ENCODE measurements at regions not wholly inside any gene's neighbourhood (a gene's known extent, or its start where the extent isn't known, plus 50 kb on each side); places are given as distances from the start of the nearest gene placed in this dataset.
A peak's percentile ranks its signal among the peaks of the same experiment; 100 is the strongest.

DNA sequence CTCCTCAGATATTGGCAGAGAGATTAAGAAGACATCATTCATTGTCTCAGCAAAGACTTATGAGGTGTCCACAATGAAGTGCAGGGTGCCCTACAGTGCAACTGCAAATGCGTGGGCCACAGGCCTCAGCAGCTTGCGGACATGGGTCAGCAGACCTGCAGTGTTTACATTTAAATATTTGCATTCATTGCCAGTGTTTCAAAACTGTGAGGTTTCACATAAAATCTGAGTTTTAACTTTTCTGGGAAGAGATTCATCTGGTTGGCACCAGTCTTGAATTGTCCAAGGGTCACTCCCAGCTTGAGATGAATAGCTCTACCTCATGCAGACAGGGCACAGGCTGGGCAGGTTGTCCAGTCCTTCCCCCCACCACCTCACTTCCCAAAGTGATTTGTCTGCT lies 286.8 kb upstream of the DUSP10 start:
- intact Hi-C loops (cut with DNase I; ENCODE audit: low total_unique reads), result no loop called here

DNA sequence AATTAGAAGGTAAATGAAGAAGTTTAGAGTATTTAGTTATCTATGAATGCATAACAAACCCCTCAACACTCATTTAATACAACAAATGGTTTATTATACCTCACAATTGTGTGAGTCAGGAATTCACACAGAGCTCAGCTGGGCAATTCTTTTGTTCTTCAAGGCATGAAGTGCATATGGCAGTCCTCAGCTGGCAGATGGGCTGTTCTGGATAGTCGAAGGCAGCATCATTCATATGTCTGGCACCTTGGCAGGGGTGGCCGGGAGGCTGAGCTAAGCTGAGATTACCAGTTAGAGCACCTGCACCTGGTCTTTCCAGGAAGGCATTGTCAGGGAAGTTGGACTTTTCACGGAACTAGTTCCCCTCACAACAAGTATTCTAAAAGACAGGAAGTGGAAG lies 286.2 kb upstream of the DUSP10 start:
- Histone ChIP-seq H3K4me1 (peaks cover 0 to 13% of the 10 kb centered on the region in 2 donors), H3K27ac (no peak overlapping the region), H3K36me3 (no peaks in the 10 kb centered on the region), H3K9me3 (no peaks in the 10 kb centered on the region), H3K27me3 (no peaks in the 10 kb centered on the region), H3K4me3 (no peak overlapping the region)
- no peak for TF ChIP-seq POLR2A (IDR thresholded peaks at IDR 0.05)
- no peak for TF ChIP-seq CTCF (IDR thresholded peaks at IDR 0.05 in 4 of 5, conservative IDR thresholded peaks at IDR 0.05 in 1 of 5)
- in situ Hi-C loops (cut with MboI; ENCODE audit: low sequenced_read_pairs in 4 of 4), result no loop called here
- intact Hi-C loops (cut with DNase I; ENCODE audit: low total_unique reads), result no loop called here
- DNase-seq (no peak), ATAC-seq (no peak)

More for the DNA sequence above, 286.8 kb upstream of the DUSP10 start:
- DNase-seq (no peak), ATAC-seq (no peak)
- TF ChIP-seq POLR2A (IDR thresholded peaks at IDR 0.05), result no peak
- Histone ChIP-seq H3K9me3 (no peaks in the 10 kb centered on the region), H3K4me3 (no peak overlapping the region), H3K27me3 (no peaks in the 10 kb centered on the region), H3K4me1 (peaks cover 0 to 13% of the 10 kb centered on the region in 2 donors), H3K36me3 (no peaks in the 10 kb centered on the region), H3K27ac (no peak overlapping the region)
- in situ Hi-C loops (cut with MboI; ENCODE audit: low sequenced_read_pairs in 4 of 4), result no loop called here

DNA sequence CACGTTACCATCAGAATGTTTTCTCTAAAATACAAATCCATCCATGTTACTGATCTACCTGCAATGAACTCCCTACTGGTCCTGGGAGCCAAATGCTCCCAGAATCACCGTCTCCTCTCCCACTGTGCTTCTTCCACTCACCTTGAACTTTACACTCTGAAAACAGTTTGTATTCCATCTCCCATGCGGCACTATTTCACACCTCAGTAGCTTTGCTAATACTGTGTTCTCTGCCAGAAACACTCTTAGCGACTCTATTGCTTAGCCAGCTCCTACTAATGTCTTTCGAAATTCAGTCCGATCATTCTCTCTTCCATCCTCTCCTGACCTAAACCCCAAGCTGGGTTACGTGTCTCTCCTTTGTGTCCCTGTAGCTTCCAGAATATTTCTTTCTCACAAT lies 284.4 kb upstream of the DUSP10 start:
- ATAC-seq (peak in 1 of 2 donors; percentile 46), DNase-seq (no peak)
- Histone ChIP-seq H3K36me3 (no peaks in the 10 kb centered on the region), H3K27ac (no peak overlapping the region), H3K27me3 (no peaks in the 10 kb centered on the region), H3K9me3 (no peaks in the 10 kb centered on the region), H3K4me3 (no peak overlapping the region), H3K4me1 (peaks cover 0 to 13% of the 10 kb centered on the region in 2 donors)
- no peak for TF ChIP-seq CTCF (IDR thresholded peaks at IDR 0.05 in 4 of 5, conservative IDR thresholded peaks at IDR 0.05 in 1 of 5)
- TF ChIP-seq POLR2A (IDR thresholded peaks at IDR 0.05), result no peak
- intact Hi-C loops (cut with DNase I; ENCODE audit: low total_unique reads) (no loop called here), in situ Hi-C loops (cut with MboI; ENCODE audit: low sequenced_read_pairs in 4 of 4) (no loop called here)

DNA sequence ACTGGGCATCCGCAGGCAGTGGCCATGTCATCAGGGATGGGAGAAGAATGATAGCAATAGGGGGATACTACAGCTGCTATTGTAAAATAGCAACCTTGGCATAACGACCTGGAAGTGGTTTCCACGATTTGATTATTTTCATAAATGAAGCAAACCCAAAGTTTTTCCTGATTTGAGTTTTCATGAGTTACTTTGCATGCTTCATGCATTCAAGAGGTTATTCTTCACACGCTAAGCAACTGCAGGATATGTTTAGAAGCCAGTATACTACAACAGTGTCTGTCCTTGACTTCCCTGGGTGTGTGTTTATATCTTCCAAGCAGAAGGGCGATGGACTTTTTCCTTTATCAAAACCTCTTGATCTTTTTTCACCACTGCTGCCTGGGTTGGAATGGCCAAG lies 281.1 kb upstream of the DUSP10 start:
- no peaks in the 10 kb centered on the region for H3K9me3 ChIP-seq
- no peaks in the 10 kb centered on the region for H3K27me3 ChIP-seq
- ATAC-seq, result no peak
- in situ Hi-C loops (cut with MboI; ENCODE audit: low sequenced_read_pairs in 4 of 4), result no loop called here
- no peak overlapping the region for H3K4me3 ChIP-seq
- peaks cover 0 to 23% of the 10 kb centered on the region in 2 donors for H3K4me1 ChIP-seq
- no peak overlapping the region for H3K27ac ChIP-seq
- no peaks in the 10 kb centered on the region for H3K36me3 ChIP-seq
- DNase-seq, result no peak
- no peak for TF ChIP-seq POLR2A (IDR thresholded peaks at IDR 0.05)
- no peak for TF ChIP-seq CTCF (IDR thresholded peaks at IDR 0.05 in 4 of 5, conservative IDR thresholded peaks at IDR 0.05 in 1 of 5)
- intact Hi-C loops (cut with DNase I; ENCODE audit: low total_unique reads), result no loop called here

DNA sequence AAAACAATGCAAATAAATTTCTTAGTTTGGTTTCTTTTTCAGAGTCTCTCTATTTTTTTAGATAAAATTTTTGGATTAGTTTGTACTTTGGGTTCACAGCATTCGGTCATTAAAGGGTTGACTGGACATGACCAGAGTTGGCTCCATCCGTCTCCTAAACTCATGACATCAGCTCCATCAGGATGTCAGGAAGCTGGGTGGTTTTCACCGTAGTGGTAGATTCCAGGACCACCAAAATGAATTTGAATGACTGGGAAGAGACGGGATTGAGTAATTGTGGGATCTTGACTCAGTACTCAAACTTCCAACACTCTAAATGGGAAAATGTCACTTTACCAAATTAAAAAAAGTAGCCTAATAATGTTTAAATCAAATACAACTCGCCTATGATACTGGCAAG lies 279.2 kb upstream of the DUSP10 start:
- Histone ChIP-seq H3K36me3 (no peaks in the 10 kb centered on the region), H3K4me1 (peaks cover 0 to 16% of the 10 kb centered on the region in 2 donors), H3K4me3 (no peak overlapping the region), H3K27me3 (no peaks in the 10 kb centered on the region), H3K27ac (no peak overlapping the region), H3K9me3 (no peaks in the 10 kb centered on the region)
- TF ChIP-seq CTCF (IDR thresholded peaks at IDR 0.05 in 4 of 5, conservative IDR thresholded peaks at IDR 0.05 in 1 of 5) (no peak), POLR2A (IDR thresholded peaks at IDR 0.05) (no peak)
- in situ Hi-C loops (cut with MboI; ENCODE audit: low sequenced_read_pairs in 4 of 4) (no loop called here), intact Hi-C loops (cut with DNase I; ENCODE audit: low total_unique reads) (no loop called here)
- no peak for DNase-seq
- ATAC-seq, result no peak
